GM23248 (cell line): ENCODE measurements at regions not wholly inside any gene's neighbourhood (a gene's known extent, or its start where the extent isn't known, plus 50 kb on each side); places are given as distances from the start of the nearest gene placed in this dataset.

ENCODE experiments used
- DNase-seq: peaks from one replicate; pipeline ENCODE4 v3.0.0-alpha.2; 2015
- H2AFZ ChIP-seq: fragments of 200-600 bp; sonication (generic); 2 replicates; pipeline ENCODE4 v1.6.1; 2016; ENCODE audit warnings: antibody characterized with exemption
- H3F3A ChIP-seq: fragments of 200-600 bp; sonication (generic); 2 replicates; pipeline ENCODE4 v1.6.1; 2016; ENCODE audit warnings: mild to moderate bottlenecking, antibody characterized with exemption, mixed run types; ENCODE audit not compliant: insufficient read depth
- H3K27ac ChIP-seq: fragments of 200-600 bp; sonication (generic); 2 replicates; pipeline ENCODE4 v1.5.1; 2016; ENCODE audit warnings: mild to moderate bottlenecking
- H3K27me3 ChIP-seq: fragments of 200-600 bp; sonication (generic); replicated peaks from 2 replicates; pipeline ENCODE4 v1.6.1; 2016; ENCODE audit warnings: mild to moderate bottlenecking; ENCODE audit not compliant: insufficient read depth
- H3K36me3 ChIP-seq: fragments of 200-600 bp; sonication (generic); 2 replicates; pipeline ENCODE4 v1.6.1; 2016; ENCODE audit warnings: low read depth, mild to moderate bottlenecking
- H3K4me1 ChIP-seq: fragments of 200-600 bp; sonication (generic); 2 replicates; pipeline ENCODE4 v1.6.1; 2016; ENCODE audit warnings: mild to moderate bottlenecking; ENCODE audit not compliant: insufficient read depth
- H3K4me2 ChIP-seq: fragments of 200-600 bp; sonication (generic); one replicate; pipeline ENCODE4 v1.6.1; 2016; ENCODE audit warnings: mild to moderate bottlenecking; ENCODE audit not compliant: unreplicated experiment
- H3K4me3 ChIP-seq: fragments of 200-600 bp; sonication (generic); 2 replicates; pipeline ENCODE4 v1.5.1; 2016; ENCODE audit warnings: mild to moderate bottlenecking
- H3K79me2 ChIP-seq: fragments of 200-600 bp; sonication (generic); 2 replicates; pipeline ENCODE4 v1.6.1; 2016; ENCODE audit warnings: mild to moderate bottlenecking; ENCODE audit not compliant: insufficient read depth
- H3K9ac ChIP-seq: fragments of 200-600 bp; sonication (generic); 2 replicates; pipeline ENCODE4 v1.6.1; 2016; ENCODE audit warnings: mild to moderate bottlenecking
- H3K9me2 ChIP-seq: fragments of 200-600 bp; sonication (generic); 2 replicates; pipeline ENCODE4 v1.6.1; 2016; ENCODE audit warnings: mixed run types, mild to moderate bottlenecking, moderate library complexity; ENCODE audit not compliant: insufficient read depth
- H3K9me3 ChIP-seq: fragments of 200-600 bp; sonication (generic); one replicate; pipeline ENCODE4 v1.6.1; 2017; ENCODE audit warnings: low read depth
- H4K20me1 ChIP-seq: fragments of 200-600 bp; sonication (generic); 2 replicates; pipeline ENCODE4 v1.6.0; 2016; ENCODE audit not compliant: insufficient read depth
- EZH2 ChIP-seq: fragments of 200-600 bp; sonication (generic); IDR thresholded peaks from 2 replicates; pipeline ENCODE4 v1.6.1; 2018; ENCODE audit warnings: antibody characterized with exemption, mild to moderate bottlenecking; ENCODE audit not compliant: insufficient read depth, poor library complexity, severe bottlenecking
- EZH2phosphoT487 ChIP-seq: fragments of 200-600 bp; sonication (generic); IDR thresholded peaks from 2 replicates; pipeline ENCODE4 v1.6.1; 2018; ENCODE audit warnings: antibody characterized with exemption, moderate library complexity, mild to moderate bottlenecking, low read depth; ENCODE audit not compliant: insufficient read depth
- WGBS, 2 experiments: methylation state at CpG; one replicate each; pipeline ENCODE4 v1.1.6; 2015 to 2017; ENCODE audit warnings: low lambda C conversion rate in 2 of 2, low coverage in 1 of 2; ENCODE audit errors: missing lambda C conversion rate in 2 of 2; 5-methylcytosine and 5-hydroxymethylcytosine counted together
- in situ Hi-C: fragments of 300-500 bp; cut with MboI; formaldehyde crosslinking; loops from 2 replicates; pipeline ENCODE4 v1.15.0; 2020

DNA sequence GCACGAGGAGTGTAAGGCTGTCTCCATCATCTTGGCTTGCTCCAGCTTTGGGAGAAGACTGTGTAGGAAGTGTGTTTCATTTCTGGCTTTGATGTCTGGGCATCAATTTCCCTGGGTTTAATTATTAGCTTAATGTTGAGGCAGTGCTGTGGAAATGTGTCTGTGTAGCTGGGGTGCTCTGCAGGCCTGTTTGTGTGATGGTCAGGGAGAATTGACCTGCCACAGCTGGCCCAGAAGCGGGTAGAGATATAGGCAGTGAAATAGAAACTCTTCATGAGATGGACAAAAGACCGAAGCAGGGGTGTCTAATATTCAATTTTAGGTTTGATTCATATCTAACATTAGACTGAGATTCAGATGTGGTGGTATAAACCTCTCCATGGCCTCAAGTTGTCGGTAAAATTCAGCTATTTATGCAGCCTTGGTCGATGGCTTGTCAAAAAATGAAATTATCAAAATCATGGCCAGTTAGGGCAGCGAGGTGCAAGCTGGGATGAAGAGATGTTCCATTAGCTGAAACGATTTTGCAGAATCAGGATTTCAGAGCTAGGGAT is 95.3 kb upstream of the SNX9 start:
- Histone ChIP-seq H3F3A (0 out of 2 replicates have a peak, but pooled peaks cover 7% of the 10 kb centered on the region), H3K4me3 (no peak overlapping the region), H3K27me3 (no peaks in the 10 kb centered on the region), H4K20me1 (no peaks in the 10 kb centered on the region), H3K27ac (no peak overlapping the region), H3K9me3 (no peaks in the 10 kb centered on the region), H3K9ac (no peak overlapping the region), H2AFZ (no peak overlapping the region), H3K36me3 (no peaks in the 10 kb centered on the region), H3K4me2 (no peak overlapping the region), H3K9me2 (no peaks in the 10 kb centered on the region), H3K4me1 (no peaks in the 10 kb centered on the region), H3K79me2 (no peaks in the 10 kb centered on the region)
- 61 to 62% methylated on average over 7 of the region's 7 CpGs for WGBS, 2 experiments
- in situ Hi-C loops, result no loop called here
- no peak for DNase-seq
- no peak for TF ChIP-seq EZH2phosphoT487
- no peak for TF ChIP-seq EZH2

DNA sequence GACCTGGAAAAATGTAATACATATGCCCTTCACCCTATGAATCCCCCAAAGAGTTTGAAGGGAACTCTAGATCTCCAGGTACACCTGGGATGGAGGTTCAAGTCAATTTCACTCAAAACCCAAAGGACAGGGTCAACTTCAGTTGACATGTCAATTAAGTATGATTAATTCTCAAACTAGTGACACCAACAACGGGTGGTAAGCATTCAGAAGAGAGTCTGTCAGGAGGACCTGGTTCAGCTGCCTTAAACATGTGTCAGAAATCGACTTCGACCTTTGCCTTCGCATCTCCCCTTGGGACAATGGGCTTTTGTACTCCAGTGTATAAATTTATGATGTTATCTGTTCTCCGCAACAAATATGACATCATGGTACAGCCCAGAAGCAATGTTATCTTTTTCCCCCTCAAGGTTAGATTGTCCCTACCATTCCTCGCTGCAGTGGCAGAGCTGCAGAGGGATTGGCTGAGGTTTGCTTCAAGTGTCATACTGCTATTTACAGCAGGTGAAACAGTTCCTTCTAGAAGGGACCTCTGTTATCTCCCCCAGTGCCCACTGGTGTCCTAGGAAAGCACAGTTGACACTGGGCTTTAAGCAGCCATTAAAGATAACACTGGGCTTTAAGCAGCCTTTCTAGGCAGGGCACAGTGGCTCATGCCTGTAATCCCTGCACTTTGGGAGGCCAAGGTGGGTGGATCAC is 94.7 kb upstream of the SNX9 start:
- Histone ChIP-seq H3K79me2 (no peaks in the 10 kb centered on the region), H3K9ac (no peak overlapping the region), H3K4me2 (no peak overlapping the region), H3K36me3 (no peaks in the 10 kb centered on the region), H3K27me3 (no peaks in the 10 kb centered on the region), H3K4me1 (no peaks in the 10 kb centered on the region), H3K27ac (no peak overlapping the region), H4K20me1 (no peaks in the 10 kb centered on the region), H3K9me2 (no peaks in the 10 kb centered on the region), H3K9me3 (no peaks in the 10 kb centered on the region), H2AFZ (no peak overlapping the region), H3K4me3 (no peak overlapping the region), H3F3A (0 out of 2 replicates have a peak, but pooled peaks cover 7% of the 10 kb centered on the region)
- DNase-seq, result no peak
- WGBS, 2 experiments, result 77 to 86% methylated on average over 6 of the region's 6 CpGs
- in situ Hi-C loops, result no loop called here
- TF ChIP-seq EZH2 (no peak), EZH2phosphoT487 (no peak)

DNA sequence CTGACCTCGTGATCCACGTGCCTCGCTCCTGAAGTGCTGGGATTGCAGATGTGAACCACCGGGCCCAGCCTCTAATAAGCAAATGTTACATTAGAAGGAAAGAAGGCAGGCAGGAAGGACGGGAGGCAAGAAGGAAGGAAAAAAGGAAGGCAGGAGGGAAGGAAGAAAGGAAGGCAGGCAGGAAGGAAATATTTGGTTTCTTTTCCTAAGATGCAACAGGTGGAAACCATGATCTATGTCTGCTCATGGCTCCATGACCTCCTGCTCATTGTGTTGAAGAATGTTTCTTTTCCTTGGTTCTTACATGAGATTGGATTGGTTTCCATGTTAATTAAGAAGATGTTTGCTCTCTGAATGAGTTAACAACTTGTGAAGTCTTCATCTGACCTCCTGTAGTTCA is 91.8 kb upstream of the SNX9 start:
- WGBS, 2 experiments, result 62 to 69% methylated on average over 5 of the region's 5 CpGs
- in situ Hi-C loops, result no loop called here
- Histone ChIP-seq H3K9ac (no peak overlapping the region), H3K27ac (no peak overlapping the region), H3K9me3 (no peaks in the 10 kb centered on the region), H3K36me3 (no peaks in the 10 kb centered on the region), H3K9me2 (no peaks in the 10 kb centered on the region), H3K4me2 (no peak overlapping the region), H3F3A (no peaks in the 10 kb centered on the region), H2AFZ (no peak overlapping the region), H3K4me3 (no peak overlapping the region), H3K27me3 (no peaks in the 10 kb centered on the region), H3K4me1 (no peaks in the 10 kb centered on the region), H4K20me1 (no peaks in the 10 kb centered on the region), H3K79me2 (no peaks in the 10 kb centered on the region)
- DNase-seq, result no peak
- TF ChIP-seq EZH2 (no peak), EZH2phosphoT487 (no peak)

DNA sequence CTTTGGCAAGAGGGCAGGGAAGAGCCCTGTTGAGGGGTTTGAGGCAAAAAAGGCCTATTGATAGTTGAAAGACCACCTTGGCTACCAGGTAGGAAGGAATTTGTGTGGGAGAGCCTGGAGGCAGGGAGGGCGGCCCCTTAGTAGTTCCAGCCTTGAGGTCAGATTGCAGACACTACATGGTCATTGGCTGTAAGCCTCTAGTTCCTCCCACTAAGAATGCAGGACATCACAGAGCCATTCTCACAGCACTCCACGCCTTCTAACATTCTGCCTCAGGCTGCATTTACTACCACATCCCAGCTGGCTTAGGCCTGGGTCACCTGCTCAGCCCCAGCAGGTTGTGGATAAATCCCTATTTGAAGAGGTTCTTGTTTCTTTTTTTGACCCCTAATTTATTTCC is 91.0 kb upstream of the SNX9 start:
- H3K79me2 ChIP-seq, result no peaks in the 10 kb centered on the region
- no peak overlapping the region for H3K27ac ChIP-seq
- no peaks in the 10 kb centered on the region for H3K36me3 ChIP-seq
- no peaks in the 10 kb centered on the region for H3K4me1 ChIP-seq
- H3F3A ChIP-seq, result no peaks in the 10 kb centered on the region
- no peaks in the 10 kb centered on the region for H3K9me3 ChIP-seq
- H3K4me3 ChIP-seq, result no peak overlapping the region
- H4K20me1 ChIP-seq, result no peaks in the 10 kb centered on the region
- no peak overlapping the region for H3K9ac ChIP-seq
- in situ Hi-C loops, result no loop called here
- no peak overlapping the region for H3K4me2 ChIP-seq
- no peak overlapping the region; the same call in 1 of the 2 replicates for H2AFZ ChIP-seq
- 87 to 92% methylated on average over 2 of the region's 2 CpGs for WGBS, 2 experiments
- no peaks in the 10 kb centered on the region for H3K27me3 ChIP-seq
- no peaks in the 10 kb centered on the region for H3K9me2 ChIP-seq
- no peak for DNase-seq
- TF ChIP-seq EZH2 (no peak), EZH2phosphoT487 (no peak)
